IMR-90 (cell line): ENCODE measurements at regions not wholly inside any gene's neighbourhood (a gene's known extent, or its start where the extent isn't known, plus 50 kb on each side); places are given as distances from the start of the nearest gene placed in this dataset.

Source experiments
- CEBPB ChIP-seq: IDR thresholded peaks from 2 replicates; pipeline ENCODE4 v1.6.1; 2012; ENCODE audit warnings: low read depth, low read length, improper control_type of control experiment
- CTCF ChIP-seq: conservative IDR thresholded peaks from 2 replicates; pipeline ENCODE4 v1.5.1; 2012; ENCODE audit warnings: mild to moderate bottlenecking, low read depth, low read length, improper control_type of control experiment
- ELK1 ChIP-seq: fragments of 150-350 bp; IDR thresholded peaks from 2 replicates; pipeline ENCODE4 v1.6.1; 2016; ENCODE audit warnings: low read depth, mild to moderate bottlenecking, low read length, moderate library complexity, borderline replicate concordance
- MAFK ChIP-seq: IDR thresholded peaks from 2 replicates; pipeline ENCODE4 v1.6.1; 2012; ENCODE audit warnings: low read depth, low read length, improper control_type of control experiment
- POLR2A ChIP-seq: IDR thresholded peaks from 2 replicates; pipeline ENCODE4 v1.6.1; 2012; ENCODE audit warnings: mild to moderate bottlenecking, low read depth, low read length
- RAD21 ChIP-seq: IDR thresholded peaks from 2 replicates; pipeline ENCODE4 v1.6.1; 2012; ENCODE audit warnings: low read length, improper control_type of control experiment
- RCOR1 ChIP-seq: IDR thresholded peaks from 2 replicates; pipeline ENCODE4 v1.6.1; 2012; ENCODE audit warnings: mild to moderate bottlenecking, low read length, improper control_type of control experiment; ENCODE audit not compliant: insufficient replicate concordance
- USF2 ChIP-seq: fragments of 150-350 bp; IDR thresholded peaks from 2 replicates; pipeline ENCODE4 v1.6.1; 2017; ENCODE audit warnings: mild to moderate bottlenecking, antibody characterized with exemption, low read length, low read depth

GRCh38 chr2:216956820-216957493 lies 97.1 kb upstream of the TNP1 start:
- TF ChIP-seq POLR2A: no peak
- no peak for TF ChIP-seq CTCF
- TF ChIP-seq RAD21: no peak
- peak; percentile 38 for TF ChIP-seq RCOR1
- no peak; the same call in 1 of the 2 replicates for TF ChIP-seq CEBPB
- TF ChIP-seq USF2: no peak
- TF ChIP-seq MAFK: no peak
- TF ChIP-seq ELK1: no peak
